Esophagus mucosa (tissue), 1 donor: ENCODE measurements at regions not wholly inside any gene's neighbourhood (a gene's known extent, or its start where the extent isn't known, plus 50 kb on each side); places are given as distances from the start of the nearest gene placed in this dataset.
"Not testable (repeated sequence)": the region's sequence is repeated elsewhere in the genome, so short reads cannot be mapped to it uniquely, and the experiment has no call there.

Experiments
- ATAC-seq: fragments of 200-7000 bp; cut with Tn5 transposase; one replicate; pipeline ENCODE4 v1.9.1; 2020
- donor health status: DM: yes; HTN: yes; CAD: no.

- ATAC-seq: not testable (repeated sequence)
Measured at GRCh38 chr13:104920513-104920912, 1614.9 kb downstream of the EFNB2 start.

DNA sequence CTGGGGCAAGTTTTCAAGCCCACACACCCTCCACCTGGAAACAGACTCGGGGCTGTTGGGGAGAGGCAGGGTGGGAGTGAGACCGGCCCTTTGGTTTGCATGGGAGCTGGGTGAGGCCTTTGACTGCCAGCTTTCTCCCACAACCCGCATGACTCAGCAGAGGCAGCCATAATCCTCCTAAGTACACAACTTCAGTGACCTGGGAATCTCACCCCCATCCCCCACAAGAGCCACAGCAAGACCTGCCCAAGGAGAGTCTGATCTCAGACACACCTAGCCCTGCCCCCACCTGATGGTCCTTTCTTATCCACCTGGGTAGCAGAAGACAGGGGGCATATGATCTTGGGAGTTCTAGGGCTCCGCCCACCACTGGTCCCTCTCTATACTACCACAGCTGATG, 1615.4 kb downstream of the EFNB2 start:
- no peak for ATAC-seq

DNA sequence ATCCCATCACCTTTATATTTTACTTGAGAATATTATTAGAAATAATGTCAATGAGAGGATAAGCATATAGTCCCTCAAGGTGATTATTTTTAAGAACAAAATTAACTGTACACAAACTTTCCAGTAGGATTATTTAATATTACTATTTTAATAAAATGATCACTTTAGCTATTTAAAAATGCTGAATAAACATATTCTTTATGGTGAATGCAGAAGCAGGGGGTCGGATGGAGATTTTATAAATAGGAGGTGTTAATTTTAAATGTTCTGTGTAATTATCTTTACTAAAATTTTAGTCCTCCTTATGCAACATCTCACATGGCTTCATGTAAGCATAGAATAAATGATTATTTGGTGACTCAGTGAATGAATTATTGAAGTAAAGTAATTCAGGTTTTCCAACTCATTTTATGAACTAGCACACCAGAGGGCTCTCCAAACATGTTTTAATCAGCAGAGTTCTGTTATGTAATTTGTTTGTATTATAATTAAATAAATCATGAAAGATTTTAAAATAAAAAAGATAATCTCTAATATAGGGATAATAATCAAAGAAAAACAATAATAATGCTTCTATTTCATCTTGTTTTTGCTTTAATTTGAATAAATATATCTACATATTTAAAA, 1635.2 kb downstream of the EFNB2 start:
- no peak for ATAC-seq

DNA sequence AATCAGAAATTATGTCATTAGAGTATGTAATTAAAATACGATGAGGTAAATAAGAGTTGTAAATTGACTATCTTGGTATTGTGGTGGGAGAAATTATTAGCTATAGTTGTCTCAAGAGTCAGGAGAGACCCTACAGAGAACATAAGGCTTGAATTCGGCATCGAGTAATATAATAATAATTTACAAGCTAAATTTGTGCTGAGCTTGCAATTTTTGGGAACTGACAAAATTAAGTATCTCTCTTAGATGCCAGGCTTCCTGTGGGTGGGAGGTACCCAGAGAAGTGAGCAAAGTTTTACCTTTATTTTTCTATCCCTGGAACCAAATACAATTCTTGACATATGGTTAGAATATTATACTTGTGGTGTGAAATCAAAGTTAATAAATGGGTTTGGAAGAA, 1637.0 kb downstream of the EFNB2 start:
- ATAC-seq: no peak

- no peak for ATAC-seq
Measured at GRCh38 chr13:104895521-104895920, 1639.9 kb downstream of the EFNB2 start.

DNA sequence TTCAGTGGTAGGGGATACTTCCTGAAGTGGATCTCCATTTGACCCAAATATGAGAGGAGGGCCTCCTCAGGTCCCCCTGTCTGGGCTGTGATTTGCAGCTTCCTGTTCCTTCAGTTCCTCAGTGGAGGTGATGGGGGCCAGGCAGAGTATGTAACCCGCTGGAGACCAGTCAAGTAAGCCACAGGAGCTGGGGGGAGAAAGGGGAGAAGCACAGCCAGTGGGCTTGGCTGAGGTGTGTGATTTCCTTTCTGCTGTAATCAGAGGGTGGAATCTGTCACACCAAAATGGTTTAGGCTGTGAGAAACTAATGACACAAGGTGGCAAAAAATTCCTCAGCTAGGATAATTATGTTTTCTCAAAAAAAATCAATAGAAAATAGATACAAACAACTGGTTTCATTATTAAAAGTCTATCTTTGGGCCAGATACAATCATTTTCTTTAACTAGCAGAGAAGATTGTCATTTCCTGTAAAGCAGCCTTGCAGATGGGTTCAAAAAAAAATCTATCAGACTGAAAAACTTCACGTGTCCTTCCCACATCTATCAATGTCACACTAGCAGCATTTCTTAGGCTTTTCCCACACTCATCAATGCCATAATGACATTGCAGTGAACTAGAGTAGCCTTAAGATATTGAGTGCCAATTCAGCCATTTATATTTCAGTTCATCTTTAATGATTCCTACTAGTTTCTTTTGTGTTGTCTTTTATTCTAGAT, 1660.3 kb downstream of the EFNB2 start:
- ATAC-seq: no peak

DNA sequence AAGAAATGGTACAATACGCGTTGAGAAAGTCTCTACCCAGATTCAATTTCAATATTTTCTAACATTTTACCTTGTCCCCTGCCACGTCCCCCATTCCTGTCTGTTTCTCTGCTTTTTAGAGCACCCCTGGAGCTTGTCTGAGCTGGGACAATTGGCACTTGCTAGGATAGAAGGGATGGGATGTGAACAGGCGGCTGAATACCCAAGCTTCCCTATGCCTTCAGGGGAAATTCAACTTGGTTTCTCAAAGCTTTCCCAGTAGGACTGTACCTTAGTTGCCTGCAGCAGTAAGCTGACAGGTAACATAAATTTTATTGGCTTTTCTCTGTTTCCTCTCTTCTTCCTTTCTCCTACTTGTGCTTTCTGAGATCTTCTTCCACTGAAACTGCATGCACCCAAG, 1663.3 kb downstream of the EFNB2 start:
- no peak for ATAC-seq

- no peak for ATAC-seq
Measured at GRCh38 chr13:104871456-104871855, 1664.0 kb downstream of the EFNB2 start.

GRCh38 chr13:104869501-104869900, 1666.0 kb downstream of the EFNB2 start:
- ATAC-seq: no peak

GRCh38 chr13:104868806-104869205, 1666.7 kb downstream of the EFNB2 start:
- ATAC-seq: no peak

GRCh38 chr13:104855581-104855980, 1679.9 kb downstream of the EFNB2 start:
- ATAC-seq: no peak

DNA sequence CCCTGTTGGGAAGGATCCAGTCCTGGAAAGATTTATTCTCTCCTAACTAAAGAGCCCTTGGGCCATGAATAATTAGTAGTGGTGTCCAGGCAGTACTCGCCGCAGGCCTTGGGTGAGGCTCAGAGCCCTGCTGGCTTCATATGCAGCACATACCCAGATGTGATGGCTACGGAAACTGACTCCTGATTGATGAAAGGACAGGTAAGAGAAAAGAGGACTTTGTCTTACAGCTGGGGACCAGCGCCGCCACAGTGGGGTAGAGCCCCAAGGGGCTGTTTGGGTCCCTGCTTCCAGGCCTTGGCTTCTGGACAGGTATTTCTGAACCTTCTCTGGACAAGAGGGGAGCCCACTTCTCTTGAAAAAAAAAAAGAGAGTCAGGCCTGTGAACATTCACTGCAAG, 1680.8 kb downstream of the EFNB2 start:
- no peak for ATAC-seq

GRCh38 chr13:104854007-104854406, 1681.5 kb downstream of the EFNB2 start:
- no peak for ATAC-seq

DNA sequence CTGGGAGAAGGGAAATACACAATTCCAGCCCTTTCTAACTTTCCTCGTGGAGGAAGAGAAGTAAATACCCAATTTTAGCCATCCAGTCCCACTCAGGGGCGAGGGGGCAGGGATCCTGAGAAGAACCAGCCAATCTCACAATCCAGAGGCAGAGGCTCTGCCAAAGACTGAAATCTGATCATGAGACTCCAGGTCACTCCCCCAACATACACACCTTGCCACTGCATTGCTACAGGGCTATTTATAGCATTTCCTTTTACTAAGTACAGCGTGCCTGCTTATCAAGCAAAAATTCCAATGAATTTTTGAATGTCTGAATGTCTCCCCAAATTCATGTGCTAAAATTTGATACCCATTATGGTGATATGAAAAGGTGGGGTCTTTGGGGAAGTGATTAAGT, 1687.5 kb downstream of the EFNB2 start:
- ATAC-seq: no peak

DNA sequence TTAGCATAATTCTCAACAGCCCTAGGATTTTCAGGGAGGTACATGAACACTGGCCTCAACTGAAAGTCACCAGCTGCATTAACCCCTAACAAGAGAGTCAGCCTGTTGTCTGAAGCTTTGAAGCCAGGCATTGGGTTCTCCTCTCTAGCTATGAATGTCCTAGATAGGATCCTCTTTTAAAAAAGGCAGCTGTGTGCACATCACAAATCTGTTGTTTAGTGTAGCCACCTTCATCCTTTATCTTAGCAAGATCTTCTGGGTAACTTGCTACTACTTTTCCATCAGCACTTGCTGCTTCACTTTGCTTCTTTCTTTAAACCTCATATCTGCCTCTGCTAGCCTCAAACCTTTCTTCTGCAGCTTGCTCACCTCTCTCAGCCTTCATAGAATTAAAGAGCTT, 1692.1 kb downstream of the EFNB2 start:
- no peak for ATAC-seq

GRCh38 chr13:104841110-104841509, 1694.4 kb downstream of the EFNB2 start:
- no peak for ATAC-seq

GRCh38 chr13:104837756-104838155, 1697.7 kb downstream of the EFNB2 start:
- no peak for ATAC-seq

- no peak for ATAC-seq
Measured at GRCh38 chr13:104833221-104833620, 1702.2 kb downstream of the EFNB2 start.

DNA sequence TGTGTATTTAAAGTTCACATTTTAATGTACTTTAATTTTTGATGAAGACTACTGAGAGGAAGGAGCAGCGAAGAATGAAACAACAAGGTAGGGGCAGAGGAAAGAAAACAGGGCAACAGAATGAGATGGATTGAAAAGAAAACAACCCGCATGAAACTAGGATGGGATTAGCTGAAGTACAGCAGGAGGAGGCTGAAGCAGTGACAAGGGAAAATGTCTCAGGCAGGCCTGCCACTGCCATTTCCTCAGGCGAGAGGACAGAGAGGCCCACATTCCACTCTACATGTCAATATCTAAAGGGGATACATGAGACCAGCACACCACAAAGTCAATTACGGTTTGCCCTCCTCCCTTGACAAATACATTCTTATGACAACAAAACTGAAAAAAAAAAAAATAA, 1703.2 kb downstream of the EFNB2 start:
- no peak for ATAC-seq

DNA sequence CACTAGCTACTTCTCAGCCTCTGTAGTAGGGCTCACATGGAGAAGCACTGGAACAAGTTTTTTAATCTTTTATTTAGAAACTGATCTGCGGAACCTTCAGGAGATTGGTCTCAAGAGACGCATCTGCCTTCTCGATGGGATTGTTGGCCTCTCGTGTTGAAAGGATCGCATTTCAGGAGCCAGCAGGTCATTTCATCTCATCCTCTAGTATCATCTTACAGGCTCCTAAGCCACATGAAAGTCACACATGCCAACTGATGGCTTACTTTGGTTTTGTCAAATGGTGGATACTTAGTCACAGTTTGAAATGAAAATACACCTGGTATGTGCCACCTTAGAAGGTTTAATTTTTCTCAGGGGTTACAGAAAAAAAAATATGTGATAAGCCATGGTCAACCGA, 1703.6 kb downstream of the EFNB2 start:
- no peak for ATAC-seq

DNA sequence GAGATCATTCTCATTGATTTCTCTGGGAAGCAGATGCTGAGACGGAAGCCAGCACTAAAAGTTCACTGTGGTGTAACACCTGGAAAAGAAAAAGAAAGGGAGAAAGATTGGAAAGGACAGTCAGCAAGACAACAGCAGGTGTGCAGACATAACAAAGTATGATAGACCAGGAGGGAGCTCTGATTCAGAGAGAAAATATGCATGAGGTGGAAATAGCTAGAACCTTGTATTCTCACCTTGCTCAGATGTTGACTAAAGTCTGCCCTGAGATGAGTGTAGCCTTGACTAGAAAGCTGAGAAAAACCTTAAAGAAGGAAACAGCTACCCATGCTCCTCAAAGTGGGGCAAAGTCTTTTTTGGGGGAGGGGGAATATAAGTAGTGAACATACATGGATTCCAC, 1711.8 kb downstream of the EFNB2 start:
- ATAC-seq: no peak

DNA sequence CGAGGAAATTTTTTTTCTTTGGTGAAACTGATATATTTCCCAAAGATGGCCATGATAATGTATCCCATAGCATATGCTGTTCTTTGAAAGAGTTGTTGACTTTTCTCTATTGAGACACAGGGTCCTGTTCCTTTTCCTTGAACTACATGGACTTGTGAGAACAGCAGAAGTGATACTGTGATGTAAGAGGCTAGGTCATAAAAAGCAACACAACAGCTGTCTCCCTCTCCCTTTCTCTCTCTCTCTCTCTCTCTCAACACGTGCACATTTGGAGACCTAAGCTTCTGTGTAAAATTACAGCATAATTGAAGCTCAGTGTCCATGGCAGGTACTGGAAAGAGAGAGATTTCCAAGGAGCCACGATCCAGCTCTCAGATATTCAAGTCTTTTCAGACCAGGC, 1712.4 kb downstream of the EFNB2 start:
- no peak for ATAC-seq

GRCh38 chr13:104817271-104817670, 1718.2 kb downstream of the EFNB2 start:
- ATAC-seq: no peak

GRCh38 chr13:104816726-104817125, 1718.7 kb downstream of the EFNB2 start:
- no peak for ATAC-seq

GRCh38 chr13:104810242-104810641, 1725.2 kb downstream of the EFNB2 start:
- no peak for ATAC-seq
